ENCODE measurements at regions not wholly inside any gene's neighbourhood (a gene's known extent, or its start where the extent isn't known, plus 50 kb on each side); places are given as distances from the start of the nearest gene placed in this dataset.

DNA sequence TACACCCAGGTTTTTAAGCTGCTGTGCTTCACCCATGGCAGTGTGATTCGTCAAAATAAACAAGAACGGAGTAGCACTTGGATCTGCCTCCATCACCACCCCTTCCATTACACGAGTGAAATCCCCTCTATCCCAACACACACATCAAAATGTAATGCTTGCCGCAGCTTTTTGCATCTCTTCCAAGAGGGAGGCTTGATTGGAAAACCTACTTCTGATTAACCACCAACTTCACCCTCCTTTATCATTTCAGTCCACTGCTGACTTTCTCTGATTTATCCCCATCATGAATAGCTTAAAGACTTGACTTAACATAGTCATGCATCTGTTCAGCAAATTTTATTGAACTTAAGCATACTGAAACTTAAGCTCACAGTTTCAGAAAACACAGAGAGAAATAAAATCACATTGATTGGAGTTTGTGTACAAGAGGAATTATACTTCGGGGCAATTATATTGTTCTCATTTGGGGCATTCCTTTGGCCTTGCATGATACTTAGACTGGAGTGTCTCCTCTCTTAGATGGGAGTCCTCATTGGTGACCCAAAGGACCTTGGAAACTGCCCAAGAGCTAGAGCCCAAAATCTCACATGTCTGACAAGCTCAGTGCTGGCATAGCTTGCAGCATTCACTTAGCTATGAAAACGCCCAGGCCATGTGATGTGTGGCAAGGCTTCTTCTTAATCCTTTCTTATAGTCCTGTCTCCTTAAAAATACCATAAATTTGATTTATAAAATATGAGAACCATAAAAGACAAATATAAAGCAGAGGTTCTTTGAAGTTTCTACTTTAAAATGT is 124.3 kb upstream of the UMPS start:
- DNase-seq, result no peak

DNA sequence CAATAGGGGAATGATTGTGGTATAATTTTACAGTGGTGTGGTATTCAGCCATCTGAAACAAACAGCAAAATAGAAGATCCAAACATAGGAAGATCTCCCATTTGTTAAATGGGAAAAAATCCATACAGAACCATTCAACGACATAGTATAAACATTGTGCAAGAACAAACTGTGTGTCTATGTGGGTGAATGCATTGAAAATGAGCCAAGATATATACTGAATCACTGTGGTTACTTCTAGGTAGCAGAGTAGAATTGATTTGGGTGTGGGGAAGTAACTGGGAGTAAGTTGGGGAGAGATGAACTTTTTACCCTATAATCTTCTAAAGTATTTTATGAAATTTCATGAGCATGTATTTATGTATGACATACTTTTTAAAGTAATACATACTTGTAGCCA is 123.1 kb upstream of the UMPS start:
- DNase-seq, result no peak

DNA sequence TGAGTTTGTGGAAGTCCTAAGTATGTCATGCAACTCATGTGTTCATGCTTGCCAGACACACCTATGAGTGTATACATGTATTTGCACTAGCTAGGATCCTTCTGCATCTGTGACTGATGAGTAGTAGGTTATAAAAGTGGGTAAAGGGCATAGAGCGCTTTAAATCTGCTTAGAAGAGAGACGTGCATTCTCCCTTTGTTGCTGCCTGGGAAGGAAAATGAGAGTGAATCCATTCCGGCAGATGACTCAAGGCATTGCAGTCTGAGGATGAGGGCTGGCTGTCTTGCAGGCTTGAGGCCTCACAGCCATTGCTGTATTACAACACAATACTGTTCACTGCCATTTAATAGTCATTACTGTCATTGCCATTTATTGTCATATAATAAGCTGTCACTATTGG is 120.8 kb upstream of the UMPS start:
- DNase-seq, result no peak

DNA sequence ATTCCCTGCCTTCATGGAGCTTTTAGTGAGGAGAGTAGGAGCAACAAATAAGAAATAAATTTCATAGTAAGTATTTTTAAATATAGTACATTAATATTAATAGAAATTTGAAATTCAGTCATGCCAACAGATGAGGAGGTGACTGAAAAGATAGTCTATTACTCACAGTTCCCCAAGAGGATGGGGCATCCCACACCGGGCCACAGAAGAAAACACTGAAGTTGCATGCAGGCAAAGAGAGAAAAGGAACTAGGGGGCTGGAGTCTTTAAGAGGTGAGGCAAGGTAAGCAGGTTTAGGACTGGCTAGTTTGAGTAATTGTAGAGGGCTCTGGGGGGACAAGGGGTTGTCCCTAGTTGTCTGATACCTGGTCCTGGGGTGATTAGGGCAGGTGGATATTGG is 120.1 kb upstream of the UMPS start:
- no peak for DNase-seq

DNA sequence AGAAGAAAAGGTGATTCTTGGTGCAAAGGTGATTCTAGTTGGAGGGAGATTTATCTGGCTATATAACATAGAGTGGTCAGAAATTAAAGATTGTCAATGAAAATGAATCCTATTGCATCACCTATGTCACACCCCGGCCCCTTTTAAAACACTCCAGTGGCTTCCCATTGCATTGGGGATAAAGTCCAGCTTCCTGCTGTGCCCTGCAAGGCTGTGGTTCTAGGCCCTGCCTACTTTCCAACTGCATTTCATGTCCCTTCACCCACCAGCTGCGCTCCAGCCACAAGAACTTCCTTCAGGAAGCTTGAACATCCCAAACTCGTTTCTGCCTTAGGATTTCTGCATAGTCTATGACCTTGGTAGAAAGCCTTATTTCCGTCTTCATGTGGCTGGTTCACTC is 118.7 kb upstream of the UMPS start:
- DNase-seq, result no peak

DNA sequence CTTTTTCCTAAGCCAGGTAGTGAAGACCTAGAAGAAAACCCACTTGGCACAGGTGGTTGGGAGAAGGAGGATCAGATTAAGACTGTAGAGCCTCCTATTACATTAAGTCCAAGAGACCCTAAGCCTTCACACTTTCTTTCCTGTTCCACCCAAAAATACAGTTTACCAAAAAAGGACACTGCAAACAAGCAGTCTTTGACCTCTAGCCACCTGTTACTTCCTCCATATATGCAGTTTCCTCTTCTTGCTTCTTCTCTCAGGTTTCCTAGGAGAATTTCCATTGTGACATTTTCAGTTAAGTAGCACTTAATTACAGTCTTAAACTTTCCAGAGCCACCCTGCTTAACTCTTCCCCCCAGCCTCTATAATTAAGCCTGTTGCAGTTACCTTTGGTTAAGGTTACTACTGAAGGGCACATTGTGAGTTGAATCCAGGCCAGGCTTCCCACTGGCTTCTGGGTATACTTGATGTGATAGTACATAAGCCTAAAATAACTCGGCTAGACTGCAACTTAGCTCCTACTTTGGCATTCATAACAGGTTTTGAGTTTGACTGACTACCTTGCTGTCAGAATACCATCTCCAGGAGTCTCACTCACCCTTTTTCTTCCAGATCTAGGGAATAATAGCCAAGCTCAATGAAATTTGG is 114.2 kb upstream of the UMPS start:
- DNase-seq, result no peak

DNA sequence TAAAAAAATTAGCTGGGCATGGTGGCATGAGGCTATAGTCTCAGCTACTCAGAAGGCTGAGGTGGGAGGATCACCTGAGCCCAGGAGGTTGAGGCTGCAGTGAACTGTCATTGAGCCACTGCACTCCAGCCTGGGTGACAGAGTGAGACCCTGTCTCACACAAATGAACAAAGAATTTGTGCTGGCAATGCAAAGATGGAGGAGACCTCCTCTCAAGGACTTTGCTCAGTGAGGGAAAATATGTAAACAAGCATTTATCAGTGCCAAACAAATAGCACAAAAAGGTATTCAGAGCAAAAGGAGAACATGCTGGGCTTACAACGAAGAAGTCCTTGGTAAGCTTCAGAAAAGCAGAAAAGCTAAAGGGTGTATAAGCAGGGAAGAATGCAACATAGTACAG is 113.1 kb upstream of the UMPS start:
- DNase-seq, result no peak

DNA sequence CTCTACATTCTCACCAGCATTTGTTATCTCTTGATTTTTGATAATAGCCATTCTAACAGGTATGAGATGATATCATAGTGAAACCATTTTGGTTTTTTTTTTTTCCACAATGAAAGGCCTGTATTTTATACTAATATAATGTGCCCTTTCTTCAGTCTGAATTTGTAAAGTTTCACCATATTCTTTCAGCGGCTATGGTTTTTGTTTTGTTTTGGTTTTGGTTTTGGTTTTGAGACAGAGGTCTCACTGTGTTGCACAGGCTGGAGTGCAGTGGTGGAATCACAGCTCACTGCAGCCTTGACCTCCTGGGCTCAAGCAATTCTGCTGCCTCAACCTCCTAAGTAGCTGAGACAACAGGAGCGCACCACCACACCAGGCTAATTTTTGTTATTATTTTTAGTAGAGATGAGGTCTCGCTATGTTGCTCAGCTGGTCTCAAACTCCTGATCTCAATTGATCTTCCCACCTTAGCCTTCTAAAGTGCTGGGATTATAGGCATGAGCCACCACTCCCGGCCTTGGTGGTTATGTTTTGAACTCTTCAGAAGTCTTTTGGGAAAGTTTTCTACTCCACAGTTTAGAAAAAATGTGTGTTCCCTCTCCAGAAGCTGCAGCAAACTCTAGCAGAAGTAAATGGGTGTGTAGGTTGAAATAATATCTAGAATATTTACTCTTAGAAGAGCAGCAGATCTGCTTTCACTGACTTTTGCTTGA is 110.2 kb upstream of the UMPS start:
- DNase-seq, result no peak

DNA sequence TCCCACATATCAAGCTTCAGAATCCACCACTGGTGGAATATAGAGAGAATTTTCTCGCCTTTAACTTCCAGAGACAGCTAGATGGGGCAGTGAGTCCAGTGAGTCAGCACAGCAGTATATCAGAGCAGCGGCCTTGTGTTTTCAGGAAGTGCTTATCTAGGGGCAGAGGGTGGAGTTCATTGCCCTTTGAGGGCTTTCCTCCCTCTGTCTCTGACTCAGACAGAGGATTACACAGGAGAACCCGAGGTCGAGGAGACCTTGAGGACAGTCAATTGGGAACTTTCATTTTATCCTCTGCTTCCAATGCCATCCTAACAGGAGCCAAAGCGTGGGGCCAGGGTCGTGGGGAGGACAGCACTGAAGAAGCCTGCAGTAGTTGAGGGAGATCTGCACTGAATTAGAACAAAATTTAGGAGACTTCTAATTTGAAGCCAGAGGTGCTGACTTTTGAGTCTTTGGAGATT is 109.6 kb upstream of the UMPS start:
- DNase-seq, result no peak

DNA sequence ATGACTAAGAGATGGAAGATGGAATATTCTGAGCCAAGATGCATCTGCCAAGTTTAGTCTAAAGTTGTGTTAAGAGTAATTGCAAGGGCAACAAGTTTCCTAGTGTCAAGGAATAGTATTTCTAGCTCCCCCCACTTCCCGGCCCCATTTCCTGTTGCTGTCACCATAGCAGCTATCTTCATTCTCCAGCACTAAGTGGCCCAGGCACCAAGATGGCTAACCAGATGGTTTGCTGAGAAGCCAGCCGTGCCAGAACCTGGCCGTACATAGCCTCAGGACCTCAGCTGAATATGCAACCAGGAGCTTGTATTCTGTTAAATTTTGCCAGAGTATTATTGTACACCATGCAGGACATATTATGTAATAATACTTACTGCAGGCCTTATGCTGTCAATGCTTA is 108.8 kb upstream of the UMPS start:
- no peak for DNase-seq

DNA sequence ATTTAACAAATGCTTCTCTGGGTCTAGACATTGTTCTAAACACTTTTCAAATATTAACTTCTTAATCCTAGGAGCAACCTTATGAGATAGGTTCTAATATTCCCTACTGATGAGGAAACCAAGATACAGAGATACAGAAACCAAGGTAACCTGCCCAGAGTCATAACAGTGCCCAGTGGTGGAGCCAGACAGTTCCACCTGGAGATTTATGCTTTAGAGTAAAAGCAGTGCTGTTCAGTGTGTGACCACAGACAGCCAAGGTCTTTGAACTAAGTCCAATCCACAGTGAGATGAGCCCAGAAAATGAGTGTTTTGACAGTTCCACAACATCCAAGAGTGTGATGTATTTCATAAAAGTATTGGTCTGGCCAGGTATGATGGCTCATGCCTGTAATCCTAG is 105.2 kb upstream of the UMPS start:
- DNase-seq, result no peak

DNA sequence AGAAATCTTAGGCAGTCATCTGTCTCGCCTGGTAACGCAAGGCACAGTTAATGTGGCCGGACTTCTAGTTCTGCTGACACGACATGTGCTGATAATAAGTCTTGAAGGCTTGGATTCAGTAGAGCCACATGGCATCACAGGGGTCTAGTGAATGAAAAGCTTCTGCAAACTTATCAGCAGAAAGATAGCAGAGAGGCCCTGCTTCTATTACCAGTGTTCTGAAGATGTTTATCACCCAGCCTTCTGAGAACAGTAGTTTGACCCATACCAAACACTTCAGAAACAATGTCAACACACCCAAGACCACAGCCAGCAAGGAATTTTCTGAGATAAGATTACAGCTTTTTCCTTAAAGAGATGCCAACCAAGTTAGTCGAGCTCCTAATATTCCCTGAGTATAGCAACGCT is 102.7 kb upstream of the UMPS start:
- no peak for DNase-seq

DNA sequence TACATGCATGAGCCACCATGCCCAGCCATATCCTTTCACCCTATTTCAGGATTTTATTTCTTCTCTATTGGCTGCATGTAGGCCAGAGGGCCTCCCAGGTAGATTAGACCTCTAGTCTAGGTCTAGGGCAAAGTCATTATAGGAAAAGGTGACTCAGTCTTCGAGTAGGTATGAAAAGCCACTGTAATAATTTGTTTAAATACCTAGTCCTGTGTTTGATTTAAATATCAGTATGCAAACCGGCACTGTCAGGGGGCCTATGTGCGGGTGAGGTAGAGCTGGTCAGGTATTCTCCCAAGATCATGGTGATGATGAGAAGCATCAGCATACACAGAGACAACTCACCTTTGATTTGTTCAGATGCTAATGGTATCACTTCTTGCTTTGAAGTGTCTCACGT is 101.4 kb upstream of the UMPS start:
- DNase-seq, result no peak

DNA sequence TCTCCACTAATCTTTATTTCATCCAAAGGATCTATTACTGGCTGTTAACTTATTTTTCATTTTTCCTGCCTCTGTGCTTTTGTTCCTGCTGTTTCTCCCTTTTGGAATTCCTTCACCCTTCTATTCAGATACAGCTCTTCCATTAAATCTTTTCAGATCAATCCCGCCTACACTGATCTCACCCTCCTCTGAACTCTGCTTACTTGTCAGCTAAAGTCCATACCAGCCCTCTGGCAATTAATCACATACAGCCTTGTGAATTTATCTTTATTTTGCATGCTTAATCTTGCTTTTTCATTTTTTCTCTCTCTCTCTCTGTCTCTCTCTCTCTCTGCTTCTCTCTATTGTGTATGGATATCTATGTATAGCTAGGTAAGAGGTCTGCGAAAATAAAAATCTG is 100.8 kb upstream of the UMPS start:
- no peak for DNase-seq

DNA sequence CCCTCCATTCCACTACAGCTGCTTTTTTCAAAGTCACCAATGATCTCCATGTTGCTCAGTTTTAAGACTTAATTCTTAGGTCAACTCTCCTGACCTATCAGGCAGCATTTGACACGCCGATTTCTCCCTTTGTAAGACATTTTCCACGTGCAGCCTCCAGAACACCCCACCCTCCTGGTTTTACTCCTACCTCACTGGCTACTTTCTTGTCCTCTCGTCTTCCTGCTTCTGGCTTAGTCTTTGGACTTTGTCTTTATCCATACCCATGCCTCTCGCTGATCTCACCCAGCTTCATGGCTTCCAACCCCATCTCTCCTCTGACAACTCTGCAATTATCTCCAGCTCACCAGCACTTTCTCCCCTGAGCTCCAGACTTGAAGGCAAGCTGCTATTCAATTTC is 99.3 kb upstream of the UMPS start:
- no peak for DNase-seq

DNA sequence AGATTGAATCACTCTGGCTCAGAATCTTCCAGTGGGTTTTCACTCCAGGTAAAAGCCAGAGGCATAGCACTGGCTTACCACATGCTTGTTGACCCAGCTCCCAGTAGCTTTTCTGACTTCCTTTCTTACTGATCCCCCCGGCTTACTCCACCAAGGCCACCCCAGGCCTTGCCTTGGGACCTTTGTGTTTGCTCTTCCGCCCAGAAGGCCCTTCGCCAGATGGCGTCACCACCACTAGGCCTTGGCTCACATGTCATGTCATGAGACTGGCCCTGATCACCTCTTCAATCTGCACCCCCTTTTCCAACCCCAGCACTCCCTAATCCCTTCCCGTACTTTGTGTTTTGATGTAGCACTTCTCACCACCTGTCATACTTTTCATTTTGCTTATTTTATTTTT is 98.5 kb upstream of the UMPS start:
- DNase-seq, result no peak

DNA sequence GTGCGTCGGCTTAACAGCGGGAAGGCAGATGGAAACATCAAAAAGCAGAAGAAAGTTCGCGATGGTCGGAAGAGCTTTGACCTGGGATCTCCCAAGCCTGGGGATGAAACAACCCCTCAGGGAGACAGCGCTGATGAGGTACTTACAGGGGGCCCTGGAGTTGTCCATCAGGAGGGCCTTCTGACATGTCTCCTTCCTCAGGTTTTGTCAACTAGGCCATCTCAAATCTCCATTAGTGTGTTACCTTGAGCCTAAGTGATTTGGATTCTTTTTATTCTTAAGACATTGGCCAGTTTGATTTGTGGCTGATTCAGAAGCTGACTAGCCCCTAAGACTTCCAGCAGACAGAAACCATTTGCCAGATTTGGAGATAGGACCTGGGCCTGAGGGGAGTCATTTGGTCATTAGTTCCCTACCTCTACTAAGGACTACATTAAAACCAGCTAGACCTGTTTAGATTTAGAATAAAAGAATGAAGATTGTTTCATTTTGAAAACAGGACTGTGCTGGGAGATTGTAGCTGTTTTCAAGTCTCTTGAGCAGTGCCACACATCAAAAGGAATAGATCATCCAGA is 97.6 kb upstream of the UMPS start:
- DNase-seq, result no peak

DNA sequence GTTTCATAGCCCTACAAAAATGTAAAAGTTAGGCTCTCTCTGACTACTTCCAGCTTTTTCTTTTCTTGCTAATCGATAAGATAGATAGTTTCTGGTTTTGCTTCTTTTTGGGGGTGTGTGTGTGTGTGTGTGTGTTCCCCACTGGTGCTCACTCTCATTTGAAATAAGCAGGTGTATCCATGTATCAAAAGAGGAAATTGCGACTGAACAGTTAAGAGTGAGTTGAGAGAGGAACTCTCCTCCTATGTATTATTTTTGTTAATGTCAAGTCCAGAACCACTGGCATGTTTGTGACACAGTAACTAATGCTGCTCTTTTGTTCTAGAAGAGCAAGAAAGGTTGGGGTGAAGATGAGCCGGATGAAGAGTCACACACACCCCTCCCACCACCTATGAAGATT is 96.7 kb upstream of the UMPS start:
- DNase-seq, result no peak

DNA sequence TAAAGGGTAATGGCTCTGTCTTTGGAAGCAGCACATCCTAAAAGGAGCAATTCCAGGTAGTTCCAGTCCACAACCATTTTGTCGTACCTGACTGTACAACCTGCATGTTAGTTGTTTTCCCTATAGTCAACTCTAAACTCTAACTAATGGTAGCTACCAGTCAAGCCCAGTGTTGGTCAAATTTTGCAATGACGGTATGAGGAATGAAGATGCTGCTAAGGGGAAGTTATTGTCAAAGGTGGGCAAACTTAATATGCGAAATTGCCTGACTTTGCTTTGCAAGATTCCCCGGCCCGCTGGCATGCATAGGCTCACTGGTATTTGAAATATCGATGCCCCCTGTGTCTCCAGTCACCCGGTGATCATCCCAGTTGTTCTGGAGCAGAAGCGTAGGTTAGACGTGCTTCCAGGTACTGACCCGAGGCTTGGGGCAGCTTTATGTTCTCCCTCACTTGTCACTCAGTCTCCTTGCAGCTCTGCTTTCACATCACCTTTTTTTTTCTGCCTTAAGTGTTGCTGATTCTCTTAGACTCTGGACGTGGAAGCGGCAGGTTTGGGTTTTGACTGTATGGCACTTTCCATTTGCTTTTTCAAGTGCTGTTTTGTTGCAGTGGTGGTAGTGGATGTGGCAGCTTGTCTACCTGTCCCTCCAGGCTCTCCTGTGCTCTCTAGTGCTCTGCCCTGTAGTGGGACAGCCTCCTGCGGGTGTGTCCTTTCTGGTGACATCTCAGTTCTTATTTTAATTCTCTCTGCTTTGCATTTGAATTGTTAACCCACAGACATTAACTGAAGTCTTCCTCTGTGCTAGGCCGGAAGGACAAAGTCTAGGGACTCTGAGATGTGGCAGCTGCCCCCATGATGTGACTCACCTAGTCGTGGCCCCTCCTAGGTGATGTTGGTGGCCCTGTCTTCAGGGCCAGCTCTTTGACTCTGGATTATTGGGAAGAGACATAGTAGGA is 95.8 kb upstream of the UMPS start:
- no peak for DNase-seq

DNA sequence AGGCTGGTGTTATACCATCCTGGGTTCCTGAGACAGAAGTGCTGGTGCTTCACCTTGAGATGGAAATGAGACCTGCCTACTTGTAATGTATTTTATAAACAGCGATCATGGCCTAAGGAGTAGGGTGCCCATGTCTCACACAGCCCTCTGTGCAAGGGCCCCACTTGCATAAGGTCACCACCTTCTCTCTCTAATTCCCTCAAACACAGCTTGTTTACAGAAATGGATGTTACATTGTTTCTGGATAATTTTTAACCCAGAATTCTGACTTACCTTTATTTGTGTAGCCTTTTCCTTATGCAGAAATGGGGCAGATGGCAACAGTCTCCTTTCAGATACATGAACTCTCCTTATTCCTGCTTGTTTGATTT is 95.1 kb upstream of the UMPS start:
- no peak for DNase-seq

DNA sequence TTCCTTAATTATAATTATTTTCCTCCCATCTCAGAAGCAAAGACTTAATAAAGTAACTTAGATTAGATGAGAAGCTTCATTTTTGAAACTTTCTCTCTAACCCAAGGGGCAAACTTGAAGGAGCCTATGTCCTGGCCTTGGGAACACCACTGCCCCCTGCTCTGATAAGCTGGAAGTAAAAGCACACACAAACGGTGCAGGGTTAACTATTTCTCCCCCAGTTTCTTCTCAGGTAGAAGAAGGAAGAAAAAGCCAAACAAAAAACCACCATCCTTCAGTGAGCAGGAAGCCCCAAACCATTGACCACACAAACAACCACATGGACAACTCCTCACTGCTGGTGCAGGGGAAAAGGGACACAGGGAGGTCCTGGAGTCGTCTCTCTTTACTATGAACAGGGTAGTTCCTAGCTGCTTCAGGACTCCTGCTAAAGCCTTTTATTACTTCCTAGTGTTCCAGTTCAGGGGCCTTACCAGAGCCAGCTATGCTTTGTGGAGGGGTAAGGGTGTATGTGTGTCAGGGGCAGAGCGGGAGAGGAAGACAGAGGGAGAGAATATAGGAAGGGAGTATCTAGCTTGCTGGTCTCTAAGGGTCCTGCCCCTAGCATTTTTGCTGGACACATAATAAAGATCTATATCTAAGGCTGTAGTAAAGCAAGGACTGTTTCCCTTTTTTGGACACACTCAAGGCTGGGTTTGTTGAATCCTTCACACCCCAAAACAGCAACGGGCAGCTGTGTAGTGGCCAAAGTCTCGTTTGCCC is 94.0 kb upstream of the UMPS start:
- DNase-seq, result no peak
